ENCODE measurements at regions not wholly inside any gene's neighbourhood (a gene's known extent, or its start where the extent isn't known, plus 50 kb on each side); places are given as distances from the start of the nearest gene placed in this dataset.

GRCh38 chr3:40655551-40655950, 130.8 kb downstream of the ZNF621 start:
- no peak for TF ChIP-seq CTCF (IDR thresholded peaks at IDR 0.05; ENCODE audit: low read depth, low read length, missing control alignments)

GRCh38 chr3:40657623-40658022, 132.9 kb downstream of the ZNF621 start:
- no peak overlapping the region for H3K4me3 ChIP-seq (ENCODE audit: low read depth, low read length)
- TF ChIP-seq CTCF (IDR thresholded peaks at IDR 0.05; ENCODE audit: low read depth, low read length, missing control alignments) = no peak
- no peak for DNase-seq (ENCODE audit: low read depth)

More at GRCh38 chr3:40655551-40655950, 130.8 kb downstream of the ZNF621 start:
- H3K4me3 ChIP-seq (ENCODE audit: low read depth, low read length) = no peak overlapping the region
- no peak for DNase-seq (ENCODE audit: low read depth)

- no peak for DNase-seq (ENCODE audit: low read depth)
- no peak overlapping the region for H3K4me3 ChIP-seq (ENCODE audit: low read depth, low read length)
- no peak for TF ChIP-seq CTCF (IDR thresholded peaks at IDR 0.05; ENCODE audit: low read depth, low read length, missing control alignments)
Measured at GRCh38 chr3:40658305-40658704, 133.5 kb downstream of the ZNF621 start.

- TF ChIP-seq CTCF (IDR thresholded peaks at IDR 0.05; ENCODE audit: low read depth, low read length, missing control alignments) = no peak
- no peak for DNase-seq (ENCODE audit: low read depth)
- H3K4me3 ChIP-seq (ENCODE audit: low read depth, low read length) = no peak overlapping the region
Measured at GRCh38 chr3:40660554-40660953, 135.8 kb downstream of the ZNF621 start.

GRCh38 chr3:40661284-40661683, 136.5 kb downstream of the ZNF621 start:
- no peak overlapping the region for H3K4me3 ChIP-seq (ENCODE audit: low read depth, low read length)
- no peak for TF ChIP-seq CTCF (IDR thresholded peaks at IDR 0.05; ENCODE audit: low read depth, low read length, missing control alignments)
- no peak for DNase-seq (ENCODE audit: low read depth)

- no peak for DNase-seq (ENCODE audit: low read depth)
- TF ChIP-seq CTCF (IDR thresholded peaks at IDR 0.05; ENCODE audit: low read depth, low read length, missing control alignments) = no peak
- no peak overlapping the region for H3K4me3 ChIP-seq (ENCODE audit: low read depth, low read length)
Measured at GRCh38 chr3:40663280-40663679, 138.5 kb downstream of the ZNF621 start.

GRCh38 chr3:40669176-40669575, 144.4 kb downstream of the ZNF621 start:
- DNase-seq (ENCODE audit: low read depth) = no peak
- TF ChIP-seq CTCF (IDR thresholded peaks at IDR 0.05; ENCODE audit: low read depth, low read length, missing control alignments) = no peak

More at GRCh38 chr3:40669176-40669575, 144.4 kb downstream of the ZNF621 start:
- no peak overlapping the region for H3K4me3 ChIP-seq (ENCODE audit: low read depth, low read length)

All from GM12864 (cell line).